ENCODE measurements at regions not wholly inside any gene's neighbourhood (a gene's known extent, or its start where the extent isn't known, plus 50 kb on each side); places are given as distances from the start of the nearest gene placed in this dataset.

GRCh38 chr10:105328503-105329133 is 687.5 kb downstream of the SORCS3 start:
- no peak for DNase-seq
